PFSK-1 (cell line): ENCODE measurements at regions not wholly inside any gene's neighbourhood (a gene's known extent, or its start where the extent isn't known, plus 50 kb on each side); places are given as distances from the start of the nearest gene placed in this dataset.

Experiments used
- FOXP2 ChIP-seq: optimal IDR thresholded peaks from 2 replicates; pipeline ENCODE3; 2011; ENCODE audit warnings: borderline replicate concordance, control low read depth, inconsistent platforms; ENCODE audit not compliant: insufficient read depth; ENCODE audit errors: extremely low read length, extremely low read depth
- POLR2AphosphoS5 ChIP-seq: IDR thresholded peaks from 2 replicates; pipeline ENCODE4 v1.6.1; 2012; ENCODE audit warnings: low read depth, mild to moderate bottlenecking, control low read depth, low read length, moderate library complexity
- SIN3A ChIP-seq: IDR thresholded peaks from 2 replicates; pipeline ENCODE4 v1.6.1; 2012; ENCODE audit warnings: mild to moderate bottlenecking, low read length, moderate library complexity, borderline replicate concordance; ENCODE audit not compliant: insufficient read depth
- TAF1 ChIP-seq: IDR thresholded peaks from 2 replicates; pipeline ENCODE4 v1.6.1; 2012; ENCODE audit warnings: low read length, control low read depth, borderline replicate concordance; ENCODE audit not compliant: insufficient read depth
- TF ChIP-seq, protein P1 (sequence below), 2 experiments: IDR thresholded peaks; 2 replicates each; pipeline versions ENCODE4 v1.6.1 to v1.8.0; 2011 to 2012; ENCODE audit warnings: low read depth in 2 of 2, low read length in 2 of 2, control low read depth in 1 of 2, inconsistent platforms in 1 of 2, mild to moderate bottlenecking in 1 of 2, moderate library complexity in 1 of 2; ENCODE audit not compliant: insufficient read depth in 1 of 2

DNA sequence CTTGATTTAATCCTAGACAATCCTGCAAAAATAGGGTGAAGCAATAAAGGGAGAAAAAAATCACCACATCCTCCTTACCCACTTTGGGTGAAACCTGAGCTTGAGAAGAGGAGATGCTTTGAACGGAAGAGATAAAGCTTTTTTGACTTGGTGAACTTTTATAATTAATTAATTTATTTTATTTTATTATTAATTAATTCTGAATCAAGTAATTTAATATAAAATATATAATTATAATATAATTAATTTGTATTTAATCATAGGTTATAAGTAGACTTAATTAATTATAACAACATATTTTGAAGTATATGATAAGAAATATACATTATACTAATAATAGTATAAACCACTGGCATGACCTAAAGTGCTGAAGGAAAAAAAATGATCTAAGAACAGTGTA lies 2164.8 kb downstream of the LRRC4C start:
- TF ChIP-seq POLR2AphosphoS5, result no peak
- no peak for TF ChIP-seq SIN3A
- no peak for TF ChIP-seq TAF1
- TF ChIP-seq, protein P1, sequence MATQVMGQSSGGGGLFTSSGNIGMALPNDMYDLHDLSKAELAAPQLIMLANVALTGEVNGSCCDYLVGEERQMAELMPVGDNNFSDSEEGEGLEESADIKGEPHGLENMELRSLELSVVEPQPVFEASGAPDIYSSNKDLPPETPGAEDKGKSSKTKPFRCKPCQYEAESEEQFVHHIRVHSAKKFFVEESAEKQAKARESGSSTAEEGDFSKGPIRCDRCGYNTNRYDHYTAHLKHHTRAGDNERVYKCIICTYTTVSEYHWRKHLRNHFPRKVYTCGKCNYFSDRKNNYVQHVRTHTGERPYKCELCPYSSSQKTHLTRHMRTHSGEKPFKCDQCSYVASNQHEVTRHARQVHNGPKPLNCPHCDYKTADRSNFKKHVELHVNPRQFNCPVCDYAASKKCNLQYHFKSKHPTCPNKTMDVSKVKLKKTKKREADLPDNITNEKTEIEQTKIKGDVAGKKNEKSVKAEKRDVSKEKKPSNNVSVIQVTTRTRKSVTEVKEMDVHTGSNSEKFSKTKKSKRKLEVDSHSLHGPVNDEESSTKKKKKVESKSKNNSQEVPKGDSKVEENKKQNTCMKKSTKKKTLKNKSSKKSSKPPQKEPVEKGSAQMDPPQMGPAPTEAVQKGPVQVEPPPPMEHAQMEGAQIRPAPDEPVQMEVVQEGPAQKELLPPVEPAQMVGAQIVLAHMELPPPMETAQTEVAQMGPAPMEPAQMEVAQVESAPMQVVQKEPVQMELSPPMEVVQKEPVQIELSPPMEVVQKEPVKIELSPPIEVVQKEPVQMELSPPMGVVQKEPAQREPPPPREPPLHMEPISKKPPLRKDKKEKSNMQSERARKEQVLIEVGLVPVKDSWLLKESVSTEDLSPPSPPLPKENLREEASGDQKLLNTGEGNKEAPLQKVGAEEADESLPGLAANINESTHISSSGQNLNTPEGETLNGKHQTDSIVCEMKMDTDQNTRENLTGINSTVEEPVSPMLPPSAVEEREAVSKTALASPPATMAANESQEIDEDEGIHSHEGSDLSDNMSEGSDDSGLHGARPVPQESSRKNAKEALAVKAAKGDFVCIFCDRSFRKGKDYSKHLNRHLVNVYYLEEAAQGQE (IDR thresholded peaks at IDR 0.05; ENCODE audit: insufficient read depth in 1 of 2, low read depth in 2 of 2, low read length in 2 of 2), result no peak
- TF ChIP-seq FOXP2, result no peak

GRCh38 chr11:39288011-39288410 lies 2171.4 kb downstream of the LRRC4C start:
- no peak for TF ChIP-seq SIN3A
- no peak for TF ChIP-seq FOXP2
- no peak for TF ChIP-seq POLR2AphosphoS5
- TF ChIP-seq, protein P1 (IDR thresholded peaks at IDR 0.05; ENCODE audit: insufficient read depth in 1 of 2, low read depth in 2 of 2, low read length in 2 of 2), result no peak
- no peak for TF ChIP-seq TAF1

DNA sequence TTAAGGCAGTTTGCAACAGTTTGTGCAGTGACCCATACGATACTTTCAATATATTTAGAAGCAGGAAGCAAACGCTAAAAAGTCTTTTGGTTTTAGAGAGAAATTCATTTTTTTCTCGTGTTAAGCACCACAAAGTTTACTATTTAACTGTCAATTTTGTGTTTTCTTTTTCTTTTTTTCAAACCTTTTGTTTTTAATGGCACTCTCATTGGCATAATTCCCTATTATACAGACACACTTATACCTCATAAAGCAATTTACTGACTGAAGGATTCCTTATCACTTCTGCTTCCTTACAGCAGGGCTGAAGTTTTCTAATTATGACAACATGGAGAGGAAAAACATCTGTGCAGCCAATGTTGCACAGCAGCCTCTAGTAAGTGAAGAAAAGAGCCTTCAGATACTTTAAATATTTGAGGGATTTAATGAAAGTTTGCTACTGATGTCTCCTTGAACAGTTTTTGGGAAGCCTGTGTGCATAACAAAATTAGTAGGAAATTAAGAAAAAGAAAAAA lies 2191.2 kb downstream of the LRRC4C start:
- TF ChIP-seq, protein P1 (IDR thresholded peaks at IDR 0.05; ENCODE audit: insufficient read depth in 1 of 2, low read depth in 2 of 2, low read length in 2 of 2), result no peak
- TF ChIP-seq FOXP2, result no peak
- no peak for TF ChIP-seq TAF1
- TF ChIP-seq POLR2AphosphoS5, result no peak
- TF ChIP-seq SIN3A, result no peak

- TF ChIP-seq POLR2AphosphoS5 (no peak), TAF1 (no peak), FOXP2 (no peak), SIN3A (no peak)
These were observed 2203.8 kb downstream of the LRRC4C start for GRCh38 chr11:39255648-39256047.

GRCh38 chr11:39249566-39250365 lies 2209.7 kb downstream of the LRRC4C start:
- TF ChIP-seq SIN3A, result no peak
- no peak for TF ChIP-seq FOXP2
- no peak for TF ChIP-seq TAF1
- no peak for TF ChIP-seq POLR2AphosphoS5
- TF ChIP-seq, protein P1 (IDR thresholded peaks at IDR 0.05; ENCODE audit: insufficient read depth in 1 of 2, low read depth in 2 of 2, low read length in 2 of 2), result no peak
